ENCODE measurements at regions not wholly inside any gene's neighbourhood (a gene's known extent, or its start where the extent isn't known, plus 50 kb on each side); places are given as distances from the start of the nearest gene placed in this dataset.

GRCh38 chrX:144849141-144849540 lies 398.2 kb upstream of the SPANXN1 start:
- H3K4me1 ChIP-seq (replicated peaks in 1 of 4; ENCODE audit: control insufficient read depth in 3 of 4, insufficient read depth in 4 of 4, low read length in 3 of 4), result no peaks in the 10 kb centered on the region
- no peak overlapping the region for H4K91ac ChIP-seq (replicated peaks; ENCODE audit: insufficient read length, low read length)
- H2AFZ ChIP-seq (ENCODE audit: low read length), result no peak overlapping the region
- H2BK15ac ChIP-seq (ENCODE audit: low read length), result no peak overlapping the region
- no peak overlapping the region for H3K27ac ChIP-seq (ENCODE audit: low read depth, low read length)
- H3K79me1 ChIP-seq (ENCODE audit: low read depth, low read length), result no peaks in the 10 kb centered on the region
- no peak overlapping the region for H3K23ac ChIP-seq (ENCODE audit: insufficient read length)
- CTCF ChIA-PET (ENCODE audit: partially characterized antibody), result interaction anchor here (0.6 kb wide), 1 partner anchor 112 kb away, joined by 3 read pairs; no protein-coding TSS in a partner anchor
- H3K4ac ChIP-seq (replicated peaks; ENCODE audit: insufficient read length, low read depth, low read length), result no peak overlapping the region
- no peak overlapping the region for H2BK5ac ChIP-seq (ENCODE audit: low read depth, low read length)
- H2BK12ac ChIP-seq (ENCODE audit: low read depth, low read length), result no peak overlapping the region
- H3K36me3 ChIP-seq (ENCODE audit: control insufficient read depth in 2 of 4, insufficient read depth in 4 of 4, low read length in 3 of 4), result no peaks in the 10 kb centered on the region
- H3K79me2 ChIP-seq (ENCODE audit: control insufficient read depth in 1 of 2, insufficient read depth in 2 of 2, low read length in 2 of 2), result no peaks in the 10 kb centered on the region
- no peak overlapping the region for H2BK20ac ChIP-seq (ENCODE audit: low read length)
- H3K56ac ChIP-seq (replicated peaks; ENCODE audit: insufficient read length, low read depth, low read length), result no peak overlapping the region
- no peak overlapping the region for H3K4me3 ChIP-seq (ENCODE audit: extremely low read depth in 1 of 4, insufficient read depth in 2 of 4, low read depth in 3 of 4, low read length in 4 of 4)
- no peak overlapping the region for H4K5ac ChIP-seq (ENCODE audit: insufficient read length, low read depth, low read length)
- WGBS, 2 experiments (ENCODE audit: extremely low coverage in 1 of 2, insufficient coverage in 1 of 2, insufficient read length in 1 of 2, insufficient replicate concordance in 2 of 2, low coverage in 1 of 2, low lambda C conversion rate in 2 of 2, missing lambda C conversion rate in 1 of 2), result 95% methylated on average over 2 of the region's 2 CpGs; no CpG with 5 or more reads in 1 of the 2 experiments
- H2BK120ac ChIP-seq (replicated peaks; ENCODE audit: low read depth, low read length), result no peak overlapping the region
- FAIRE-seq (no peak), DNase-seq (ENCODE audit: low read depth in 1 of 2, low spot score in 2 of 2) (no peak)
- no peak overlapping the region for H3K18ac ChIP-seq (ENCODE audit: extremely low read depth, low read length)
- no peak overlapping the region for H3K9ac ChIP-seq (replicated peaks in 1 of 4; ENCODE audit: extremely low read depth in 1 of 4, low read depth in 3 of 4, low read length in 3 of 4)
- H3K27me3 ChIP-seq (replicated peaks in 1 of 4; ENCODE audit: control insufficient read depth in 3 of 4, extremely low read depth in 1 of 4, insufficient read depth in 3 of 4, low read length in 3 of 4), result no peaks in the 10 kb centered on the region
- H3K4me2 ChIP-seq (ENCODE audit: insufficient read depth in 1 of 2, low read depth in 2 of 2, low read length in 2 of 2), result no peak overlapping the region
- no peaks in the 10 kb centered on the region for H3K23me2 ChIP-seq (ENCODE audit: low read depth, low read length)
- no peak overlapping the region for H4K8ac ChIP-seq (ENCODE audit: extremely low read depth, insufficient read depth, low read length)
- no peak overlapping the region for H2AK5ac ChIP-seq (ENCODE audit: low read depth, low read length)
- H4K20me1 ChIP-seq (replicated peaks in 1 of 2; ENCODE audit: control insufficient read depth in 1 of 2, insufficient read depth in 2 of 2, low read length in 2 of 2), result no peaks in the 10 kb centered on the region
- POLR2A ChIA-PET (ENCODE audit: partially characterized antibody), result no interaction called here
- no peak overlapping the region for H3K14ac ChIP-seq (ENCODE audit: insufficient read length)
- H3K9me3 ChIP-seq (ENCODE audit: insufficient read depth in 2 of 2, low read depth in 1 of 2, low read length in 1 of 2), result peaks cover 2 to 5% of the 10 kb centered on the region in 2 experiments; a peak in 1 of 4 replicates
- TF ChIP-seq PHF8 (conservative IDR thresholded peaks at IDR 0.05; ENCODE audit: low read depth, low read length) (no peak), SIRT6 (IDR thresholded peaks at IDR 0.05; ENCODE audit: low read length) (no peak), EP300 (IDR thresholded peaks at IDR 0.05; ENCODE audit: borderline replicate concordance in 1 of 2, low read depth in 2 of 2, low read length in 2 of 2) (no peak), SAP30 (IDR thresholded peaks at IDR 0.05; ENCODE audit: insufficient read depth, insufficient replicate concordance, low read length) (no peak), BCL11A (IDR thresholded peaks at IDR 0.05; ENCODE audit: low read depth in 2 of 2, low read length in 2 of 2) (no peak), CEBPB (IDR thresholded peaks at IDR 0.05; ENCODE audit: low read depth, low read length) (no peak), NRF1 (IDR thresholded peaks at IDR 0.05; ENCODE audit: low read depth, low read length) (no peak), EZH2 (IDR thresholded peaks at IDR 0.05; ENCODE audit: low read depth, low read length, severe bottlenecking) (no peak), SP1 (IDR thresholded peaks at IDR 0.05; ENCODE audit: low read depth, low read length) (no peak), RNF2 (IDR thresholded peaks at IDR 0.05; ENCODE audit: borderline replicate concordance, low read depth, low read length, missing control alignments, poor library complexity, severe bottlenecking) (no peak), HDAC2 (IDR thresholded peaks at IDR 0.05; ENCODE audit: borderline replicate concordance in 1 of 2, low read depth in 2 of 2, low read length in 2 of 2) (no peak), CREB1 (IDR thresholded peaks at IDR 0.05) (no peak), SIN3A (conservative IDR thresholded peaks at IDR 0.05 in 1 of 2, IDR thresholded peaks at IDR 0.05 in 1 of 2; ENCODE audit: low read depth in 1 of 2, low read length in 2 of 2) (no peak), BRCA1 (IDR thresholded peaks at IDR 0.05; ENCODE audit: low read depth, low read length) (no peak), POLR2A (IDR thresholded peaks at IDR 0.05; ENCODE audit: control extremely low read depth in 1 of 2, low read depth in 2 of 2, low read length in 2 of 2) (no peak)

Measured in H1 (cell line).